ENCODE measurements at regions not wholly inside any gene's neighbourhood (a gene's known extent, or its start where the extent isn't known, plus 50 kb on each side); places are given as distances from the start of the nearest gene placed in this dataset.

DNA sequence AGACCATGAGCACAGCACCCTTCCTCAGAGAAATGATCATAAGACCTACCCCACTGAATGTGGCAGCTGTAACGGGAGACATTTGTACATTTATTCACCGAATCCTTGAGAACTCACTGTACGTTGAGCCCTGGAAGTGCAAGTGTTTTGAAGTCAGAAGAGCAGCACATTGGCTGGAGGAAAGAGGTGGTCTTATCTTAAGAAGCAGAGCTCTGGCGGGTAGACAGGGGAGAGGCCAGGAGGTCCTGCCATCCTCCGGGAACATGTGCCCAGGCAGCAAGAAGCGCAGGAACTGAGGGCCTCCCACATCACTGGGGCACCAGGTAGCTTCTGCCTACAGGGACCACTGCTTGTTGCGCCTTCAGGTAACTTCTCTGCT is 169.2 kb upstream of the IRF2BP2 start:
- DNase-seq (ENCODE audit: low read depth, low spot score): no peak

DNA sequence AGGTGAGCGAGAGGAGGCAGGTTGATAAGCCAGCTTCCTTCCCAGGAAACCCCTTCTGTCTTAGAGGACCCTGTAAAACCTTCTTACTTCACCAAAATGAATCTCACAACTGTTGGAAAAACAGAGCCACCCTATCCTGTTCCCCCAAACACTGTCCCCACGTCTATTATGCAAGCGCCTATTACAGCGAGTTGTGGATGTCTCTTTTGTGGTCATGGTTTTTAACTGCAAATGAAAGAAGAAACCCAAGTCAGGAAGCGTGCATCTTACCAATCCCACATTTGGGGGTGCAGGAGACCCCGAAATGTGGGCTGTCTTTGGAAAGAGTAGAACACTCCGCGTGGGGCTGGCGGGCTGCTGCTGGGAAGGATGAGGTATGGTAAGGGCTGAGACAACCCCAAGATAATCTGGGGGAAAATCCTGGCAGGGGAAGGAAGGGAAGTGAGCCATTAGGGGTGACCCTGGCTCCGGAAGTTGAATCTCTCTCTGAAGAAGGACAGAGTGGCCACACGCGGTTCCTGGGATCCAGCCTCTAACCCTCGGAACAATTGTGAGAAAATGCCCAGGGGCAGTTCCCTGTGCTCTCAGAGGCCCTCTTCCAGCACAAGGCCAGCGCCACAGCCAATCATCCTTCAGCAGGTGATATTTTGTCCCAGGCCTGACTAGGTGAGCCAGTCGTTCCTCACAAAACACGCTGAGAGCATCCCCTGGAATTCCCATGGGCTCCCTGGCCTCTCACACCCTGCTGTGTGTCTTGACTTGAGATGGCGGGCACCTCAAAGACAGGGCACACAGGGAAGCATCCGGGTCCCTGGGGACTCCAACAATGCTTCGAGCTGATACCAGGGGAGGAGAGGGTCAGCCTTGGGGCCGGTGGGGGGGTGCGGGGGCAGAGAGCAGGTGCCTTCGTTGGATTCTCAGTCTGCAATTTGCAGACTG is 168.5 kb upstream of the IRF2BP2 start:
- no peak for DNase-seq (ENCODE audit: low read depth, low spot score)

DNA sequence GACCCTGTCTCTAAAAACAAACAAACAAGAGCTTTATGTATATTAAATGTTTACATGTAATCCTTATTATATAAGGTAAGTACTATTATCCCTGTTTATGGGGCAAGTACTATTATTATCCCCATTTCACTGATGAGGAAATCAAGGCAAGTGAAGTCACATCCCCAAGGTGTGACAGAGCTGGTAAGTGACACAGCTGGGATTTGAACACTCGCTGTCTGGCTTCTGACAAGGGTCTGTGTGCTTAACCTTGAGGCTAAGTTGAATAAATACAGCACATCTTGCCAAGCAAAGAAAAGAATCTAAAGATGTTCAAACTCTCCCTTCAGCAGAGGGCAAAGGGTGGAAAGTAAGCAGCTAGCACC is 167.9 kb upstream of the IRF2BP2 start:
- no peak for DNase-seq (ENCODE audit: low read depth, low spot score)

DNA sequence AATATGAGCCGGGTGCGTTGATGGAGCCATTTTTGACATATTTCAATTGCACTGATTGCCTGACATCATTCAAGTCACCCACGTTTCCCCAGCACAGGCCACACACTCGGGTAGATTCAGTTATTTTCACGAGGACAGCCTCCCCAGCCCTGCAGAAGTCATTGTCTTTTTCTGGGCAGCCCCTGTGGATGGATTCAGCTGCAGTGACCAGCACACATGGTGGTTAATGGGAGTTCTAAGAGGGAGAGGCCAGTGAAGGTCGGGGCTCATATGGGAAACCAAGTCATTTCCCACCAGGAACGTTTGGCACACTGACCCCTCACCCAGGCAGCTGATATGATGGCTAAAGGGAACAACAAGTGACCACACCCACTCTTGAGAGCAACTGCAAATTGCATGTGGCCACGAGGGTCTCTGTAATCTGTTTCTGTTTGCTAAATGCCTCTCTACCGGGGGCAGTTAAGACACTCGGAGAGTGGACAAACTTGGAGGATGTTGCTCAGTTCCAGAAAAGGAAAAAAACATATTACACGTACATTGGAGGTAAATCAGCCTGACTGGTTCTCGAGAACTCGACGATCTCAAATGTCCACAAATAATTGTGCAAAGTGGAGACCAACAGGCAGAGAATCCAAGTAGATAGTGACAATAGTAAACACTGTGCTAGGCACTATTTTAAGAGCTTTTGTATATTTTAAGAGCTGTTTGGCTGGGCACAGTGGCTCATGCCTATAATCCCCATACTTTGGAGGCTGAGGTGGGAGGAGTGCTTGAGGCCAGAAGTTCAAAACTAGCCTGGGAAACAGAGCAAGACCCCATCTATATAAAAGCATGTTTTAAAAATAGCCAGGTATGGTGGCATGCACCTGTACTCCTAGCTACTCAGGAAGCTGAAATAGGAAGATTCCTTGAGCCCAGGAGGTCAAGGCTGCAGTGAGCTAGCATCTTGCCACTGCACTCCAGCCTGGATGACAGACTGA is 167.2 kb upstream of the IRF2BP2 start:
- DNase-seq (ENCODE audit: low read depth, low spot score): no peak

DNA sequence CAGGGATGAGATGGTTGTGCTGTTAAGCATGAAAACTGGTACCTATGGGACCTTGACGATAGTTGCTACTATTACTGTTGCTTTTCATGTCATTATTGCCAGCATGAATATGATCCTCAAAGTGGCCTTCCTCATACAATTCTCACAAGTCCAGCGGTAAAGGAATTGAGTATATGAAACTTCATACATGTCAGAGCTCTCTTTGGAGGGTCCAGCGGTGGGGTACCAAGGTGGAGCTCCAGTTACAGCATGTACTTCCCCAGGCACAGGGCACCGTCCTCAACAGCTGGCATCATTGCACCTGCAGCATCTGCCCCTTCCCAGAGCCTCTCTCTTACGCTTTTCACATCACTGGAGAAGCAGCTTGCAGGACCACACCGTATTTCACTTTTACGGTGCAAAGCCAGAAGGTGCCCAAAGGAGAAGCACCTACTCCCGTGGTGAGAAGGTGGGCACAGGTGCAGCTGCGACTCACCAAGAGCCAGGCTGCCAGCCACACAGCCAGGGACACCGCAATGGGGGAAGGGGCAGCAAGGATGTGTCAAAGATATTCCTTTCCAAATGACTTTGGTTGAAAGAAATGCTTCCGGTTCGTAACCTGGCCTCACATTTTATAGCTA is 166.4 kb upstream of the IRF2BP2 start:
- DNase-seq (ENCODE audit: low read depth, low spot score): no peak

DNA sequence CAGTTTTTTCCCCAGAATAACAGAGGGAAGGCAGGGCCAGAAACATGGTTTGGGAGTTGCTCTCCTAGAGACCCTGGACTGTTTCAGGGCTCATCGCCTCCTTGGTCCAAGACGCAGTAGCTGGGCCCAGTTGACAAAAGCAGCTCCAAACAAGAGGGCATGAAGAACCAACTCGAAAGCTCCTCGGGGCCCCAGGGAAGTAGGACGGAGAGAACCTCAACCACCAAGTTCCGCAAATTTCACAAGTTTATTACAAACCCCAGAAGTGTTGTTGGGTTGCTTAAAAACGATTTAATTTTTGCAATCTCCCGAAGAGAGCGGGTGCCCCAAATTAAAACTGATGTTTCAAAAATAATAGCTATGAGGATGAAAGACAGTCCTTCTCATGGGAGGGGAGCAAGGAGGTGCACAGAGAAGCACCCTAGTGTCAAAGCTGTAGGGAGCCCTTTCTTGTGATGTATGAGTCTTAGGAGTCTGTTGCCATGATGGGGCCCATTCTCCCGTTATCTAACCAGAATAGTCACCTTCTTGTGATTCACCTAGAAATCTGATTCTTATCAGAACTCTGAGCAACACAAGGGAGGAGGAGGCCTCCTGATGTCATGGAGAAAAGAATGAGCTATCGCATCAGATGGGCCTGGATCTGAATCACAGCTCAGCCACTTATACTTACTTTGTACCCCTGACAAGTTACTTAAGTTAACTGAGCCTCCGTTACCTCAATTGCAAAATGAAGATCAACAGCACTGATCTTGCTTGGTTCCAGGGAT is 165.7 kb upstream of the IRF2BP2 start:
- no peak for DNase-seq (ENCODE audit: low read depth, low spot score)

DNA sequence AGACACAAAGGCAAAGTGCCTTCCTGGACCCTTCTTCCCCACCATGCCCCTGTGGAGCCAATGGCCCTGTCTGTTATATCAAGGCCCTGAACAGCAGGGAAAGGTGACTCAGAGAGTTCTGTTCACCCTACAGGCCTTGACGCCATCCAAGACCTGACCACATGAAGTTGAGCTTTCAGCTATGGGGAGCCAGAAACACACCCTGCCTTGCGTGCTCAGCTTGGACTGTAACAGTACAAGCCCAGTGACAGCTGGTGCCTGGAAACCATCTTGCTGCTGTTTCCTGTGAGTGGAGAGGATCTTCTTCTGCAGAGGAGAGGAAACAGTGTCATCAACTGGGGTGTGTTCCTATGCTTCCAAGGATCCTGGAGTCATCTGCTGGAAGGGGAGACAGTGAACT is 165.0 kb upstream of the IRF2BP2 start:
- no peak for DNase-seq (ENCODE audit: low read depth, low spot score)

DNA sequence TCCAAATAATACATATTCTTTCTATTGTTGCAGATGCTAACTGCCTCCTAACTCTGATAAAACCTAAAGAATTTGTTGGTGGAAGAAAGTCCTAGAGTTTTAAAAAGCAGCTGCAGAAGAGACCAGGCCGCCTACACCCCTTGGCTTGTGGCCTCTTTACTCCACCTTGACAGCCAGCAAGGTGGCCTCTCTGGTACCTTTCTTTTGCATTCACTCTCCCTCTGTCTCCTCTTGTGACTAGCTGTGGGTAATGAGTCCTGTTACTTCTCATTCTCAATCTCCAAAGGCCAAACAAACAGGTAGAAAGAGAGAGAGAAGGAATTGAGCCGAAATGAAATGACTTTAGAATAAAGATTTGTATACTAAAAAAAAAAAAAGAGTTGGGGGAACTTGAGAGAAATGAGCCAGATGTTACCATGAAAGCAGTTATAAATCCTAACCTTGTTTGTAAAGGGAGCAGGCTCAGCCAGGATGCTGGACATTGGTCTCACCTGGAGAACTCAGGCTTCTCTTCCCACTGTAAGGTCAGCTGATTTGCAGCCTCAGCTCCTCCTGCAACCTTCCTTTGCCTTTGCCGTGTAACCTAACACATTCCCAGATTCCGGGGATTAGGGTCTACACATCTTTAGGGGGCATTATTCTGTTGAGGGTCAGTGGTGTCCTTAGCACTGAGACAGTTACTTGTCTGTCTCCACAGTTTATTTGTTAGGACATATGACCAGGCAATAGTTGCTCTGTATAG is 164.1 kb upstream of the IRF2BP2 start:
- DNase-seq (ENCODE audit: low read depth, low spot score): no peak

DNA sequence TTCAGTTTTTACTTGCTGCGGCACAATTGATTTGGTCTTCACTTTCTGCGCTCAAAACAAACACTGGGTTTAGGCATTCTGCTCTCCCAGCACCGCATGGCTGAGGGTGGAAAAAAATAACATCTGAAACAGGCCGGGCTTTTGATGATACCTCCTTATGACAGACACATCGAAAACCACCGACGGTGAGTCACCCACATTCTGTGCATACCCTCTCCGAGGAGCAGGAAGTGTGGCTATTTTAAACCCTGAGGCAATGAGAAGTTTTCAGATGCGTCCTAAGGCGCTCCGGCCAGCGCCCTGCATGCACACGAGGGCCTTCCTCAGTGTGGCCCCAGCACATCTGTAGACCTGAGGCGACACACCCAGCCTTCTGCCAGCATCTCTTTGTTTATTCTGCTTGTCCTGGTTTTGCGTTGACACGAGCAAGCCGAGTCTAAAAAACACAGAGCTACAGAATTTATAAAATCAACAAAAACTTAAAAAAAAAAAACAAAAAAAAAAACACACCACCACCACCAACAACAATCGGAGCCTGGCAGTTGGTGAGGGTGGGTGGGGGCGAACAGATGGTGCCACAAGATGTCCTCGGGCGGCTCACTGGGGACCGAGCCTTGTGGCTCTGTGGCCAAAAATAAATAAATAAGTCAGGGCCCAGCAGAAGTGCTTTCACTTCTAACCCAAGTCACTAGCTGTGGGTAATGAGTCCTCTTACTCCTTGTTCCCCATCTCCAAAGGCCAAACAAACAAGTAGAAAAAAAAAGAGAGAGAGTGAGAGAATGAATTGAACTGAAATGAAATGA is 162.6 kb upstream of the IRF2BP2 start:
- peak; percentile 69 for DNase-seq (ENCODE audit: low read depth, low spot score)

DNA sequence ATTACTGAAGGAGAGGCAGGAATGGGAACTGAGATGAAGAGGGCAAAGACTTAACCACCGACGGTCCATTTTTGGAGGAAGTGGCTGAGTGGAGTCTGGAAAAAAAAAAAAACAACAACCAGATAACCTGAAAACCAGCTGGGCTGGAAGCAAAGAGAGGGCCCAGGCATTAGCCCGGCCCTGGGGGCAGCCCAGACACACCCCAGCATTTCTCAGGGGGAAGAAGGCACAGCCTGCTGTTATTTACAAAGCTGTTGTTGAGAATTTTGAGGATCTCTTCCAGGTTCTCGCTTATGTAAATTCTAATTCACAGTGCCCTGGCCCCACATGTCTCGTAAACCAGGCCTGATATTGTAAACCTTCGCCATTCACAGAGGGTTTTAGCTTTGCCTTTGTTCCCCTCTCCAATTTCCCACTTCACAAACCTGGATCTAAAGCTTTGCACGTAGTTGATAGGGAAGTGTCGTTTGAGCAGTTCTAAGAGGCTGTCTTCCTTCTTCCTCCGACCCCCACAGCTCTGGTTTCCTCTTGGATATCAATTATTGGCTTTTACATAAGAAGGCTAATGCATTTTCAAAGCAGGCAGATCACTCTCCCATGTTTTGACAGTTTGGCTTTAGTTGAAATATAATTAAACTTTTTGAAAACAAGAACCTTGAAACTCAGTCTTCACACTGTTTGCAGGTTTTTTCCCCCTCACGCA is 161.8 kb upstream of the IRF2BP2 start:
- DNase-seq (ENCODE audit: low read depth, low spot score): no peak

DNA sequence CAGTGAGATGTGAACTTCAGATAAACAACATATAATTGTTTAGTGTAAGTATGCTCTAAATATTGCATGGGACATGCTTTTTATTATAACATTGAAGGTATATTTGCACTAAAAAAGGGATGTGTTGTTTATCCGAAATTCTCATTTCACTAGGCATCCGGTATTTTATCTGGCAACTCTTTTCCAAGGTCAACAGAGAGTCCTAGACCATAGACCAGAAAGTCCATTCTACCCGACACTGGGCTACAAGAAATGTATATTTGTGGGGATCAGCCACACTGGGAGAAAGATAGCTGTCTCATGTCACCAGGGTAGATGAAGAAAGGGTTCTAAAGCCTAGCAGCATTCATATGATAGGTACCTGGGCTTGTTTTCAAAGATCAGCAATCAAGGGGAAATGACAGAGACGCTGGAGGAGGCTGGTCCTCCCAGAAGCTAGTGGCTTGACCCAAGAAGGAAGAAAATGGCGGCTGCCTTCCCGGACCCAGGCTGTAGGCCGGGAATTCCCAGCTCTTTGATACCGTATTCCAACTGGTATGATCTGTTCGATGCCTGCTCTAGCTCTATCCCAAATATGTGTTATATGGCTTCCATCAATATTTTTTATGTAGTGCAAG is 161.1 kb upstream of the IRF2BP2 start:
- DNase-seq (ENCODE audit: low read depth, low spot score): no peak

DNA sequence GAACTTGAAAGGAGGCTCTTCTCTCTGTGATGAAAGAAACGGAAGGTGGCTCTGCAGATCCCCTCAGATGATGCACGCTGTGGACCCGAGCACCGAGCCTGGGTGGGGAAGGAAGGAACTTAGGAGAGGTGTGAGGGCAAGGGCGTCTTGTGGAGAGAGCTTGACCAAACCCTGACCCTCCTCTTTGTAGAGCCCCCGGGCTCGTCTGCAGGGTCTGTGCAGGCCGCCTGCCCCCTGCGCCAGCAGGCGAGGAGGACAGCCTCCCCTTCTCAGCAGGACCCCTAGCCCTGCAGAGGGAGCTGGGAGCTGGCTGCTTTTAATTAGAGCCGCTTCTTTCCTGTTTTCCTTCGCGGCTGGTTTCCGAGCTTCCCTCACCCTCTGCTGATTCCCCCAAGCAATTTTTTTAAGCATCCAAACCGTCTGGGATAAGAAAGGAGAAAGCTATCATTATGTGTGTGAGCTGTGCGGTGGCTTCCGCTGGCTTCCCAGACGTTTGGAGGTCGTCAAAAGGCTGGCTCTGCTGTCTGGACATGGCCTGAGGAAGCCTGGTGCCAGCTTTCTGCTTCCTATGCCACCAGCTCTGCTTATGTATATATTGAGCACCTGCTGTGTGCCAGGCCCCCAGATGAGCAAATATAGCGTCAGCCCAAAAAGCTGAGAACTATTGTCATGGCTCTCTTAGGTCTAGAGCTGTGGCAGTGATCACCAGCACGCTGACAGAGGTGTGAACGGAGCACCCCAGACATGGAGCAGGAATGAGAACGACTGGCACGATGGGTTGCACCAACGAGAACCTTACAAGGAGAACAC is 160.2 kb upstream of the IRF2BP2 start:
- DNase-seq (ENCODE audit: low read depth, low spot score): no peak

DNA sequence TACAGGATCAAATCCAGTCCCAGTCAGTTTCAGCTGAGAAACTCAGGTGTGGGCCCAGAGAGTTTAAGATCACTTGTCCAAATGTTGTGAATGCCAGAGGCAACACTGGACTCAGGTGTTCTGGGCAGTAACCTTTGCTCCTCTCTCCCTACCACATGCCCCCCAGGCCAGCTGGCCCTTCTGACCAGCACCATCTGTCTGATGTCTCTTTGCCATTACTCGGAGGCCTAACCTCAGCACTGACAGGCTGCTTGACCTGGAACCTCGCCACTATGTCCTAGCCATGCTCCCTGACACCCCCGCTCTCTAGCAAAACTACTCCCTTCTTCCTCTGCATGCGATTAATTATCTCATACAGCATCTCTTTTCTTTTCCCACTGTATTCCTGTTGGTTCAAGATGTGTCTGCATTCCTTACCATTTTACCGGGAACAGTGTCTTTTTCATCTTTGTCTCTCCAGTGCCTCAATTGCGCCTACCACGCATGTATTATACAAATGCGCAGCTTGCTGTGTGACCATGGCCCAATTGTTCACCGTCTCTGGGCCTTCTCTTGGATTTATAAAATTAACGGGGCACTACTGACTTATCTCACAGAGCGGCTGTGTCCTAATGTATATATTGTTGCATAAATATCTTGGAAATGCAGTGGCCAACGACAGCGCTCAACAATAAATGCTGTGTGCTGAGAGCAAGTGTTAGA is 159.5 kb upstream of the IRF2BP2 start:
- DNase-seq (ENCODE audit: low read depth, low spot score): no peak

DNA sequence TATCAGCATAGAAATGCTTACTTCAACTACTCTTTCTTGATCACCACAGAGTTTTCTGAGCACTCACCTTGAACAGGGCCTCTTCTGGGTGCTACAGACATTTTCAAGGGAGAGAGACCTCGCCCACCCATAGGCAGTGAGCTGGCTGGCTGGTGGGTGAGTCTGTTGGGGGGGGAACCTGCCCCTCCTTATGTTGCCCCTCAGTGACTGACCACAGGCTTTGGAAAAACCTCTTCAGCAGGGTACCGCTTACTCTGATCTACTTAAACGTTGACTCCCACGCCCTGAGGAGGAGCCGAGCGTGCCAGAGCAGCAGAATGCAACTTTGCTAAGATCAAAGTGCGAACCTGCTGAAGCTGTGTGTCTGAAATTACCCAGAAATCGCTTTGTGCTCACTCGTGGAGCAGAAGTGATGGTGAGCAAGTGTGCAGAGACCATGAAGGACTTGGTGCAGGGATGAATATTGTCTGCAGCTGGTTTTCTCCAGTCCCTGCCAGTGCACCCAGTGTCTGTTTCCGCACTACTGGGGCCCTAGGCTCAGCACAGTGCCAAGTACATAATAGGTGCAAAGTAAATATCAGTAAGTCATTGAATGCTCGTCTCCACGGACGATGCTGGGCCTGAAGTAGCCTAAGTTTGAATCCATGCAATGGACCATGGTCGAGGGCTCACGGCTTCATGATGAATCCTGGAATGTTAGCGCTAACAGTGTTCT is 158.7 kb upstream of the IRF2BP2 start:
- no peak for DNase-seq (ENCODE audit: low read depth, low spot score)

DNA sequence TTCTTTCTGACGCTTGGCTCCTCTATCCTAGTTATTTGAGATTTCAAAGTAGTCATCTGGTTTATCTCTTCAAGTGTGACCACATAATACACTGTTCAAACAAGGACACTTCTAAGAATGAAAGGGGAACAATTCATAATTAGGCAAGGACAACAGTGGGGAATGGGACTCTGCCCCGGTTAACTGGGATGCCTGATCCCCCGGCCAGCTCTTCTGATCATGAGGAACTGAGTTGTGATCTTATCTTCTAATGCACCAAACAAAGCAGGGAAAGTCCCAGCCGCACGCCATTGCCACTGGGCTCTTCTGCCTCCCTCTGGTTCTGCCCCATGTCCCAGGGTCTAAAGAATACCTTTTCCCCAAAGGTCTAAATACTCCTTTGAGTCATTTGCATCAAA is 158.2 kb upstream of the IRF2BP2 start:
- no peak for DNase-seq (ENCODE audit: low read depth, low spot score)

DNA sequence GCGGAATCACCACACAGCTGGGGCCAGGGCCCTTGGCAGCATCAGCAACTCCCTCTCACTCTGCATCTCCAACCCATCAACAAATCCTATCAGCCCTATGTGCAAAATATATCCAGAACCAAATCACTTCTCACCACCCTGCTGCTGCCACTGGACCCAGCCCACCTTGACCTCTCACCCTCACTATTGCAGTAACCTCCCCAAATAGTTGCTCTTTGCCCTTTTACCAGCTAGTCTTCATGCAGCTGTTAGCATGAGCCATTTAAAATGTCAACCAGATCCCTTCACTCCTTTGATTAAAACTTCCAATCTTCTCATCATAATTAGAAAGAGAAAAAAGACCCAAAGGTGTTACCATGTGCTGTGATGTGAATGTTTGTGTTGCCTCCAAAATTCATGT is 155.7 kb upstream of the IRF2BP2 start:
- no peak for DNase-seq (ENCODE audit: low read depth, low spot score)

DNA sequence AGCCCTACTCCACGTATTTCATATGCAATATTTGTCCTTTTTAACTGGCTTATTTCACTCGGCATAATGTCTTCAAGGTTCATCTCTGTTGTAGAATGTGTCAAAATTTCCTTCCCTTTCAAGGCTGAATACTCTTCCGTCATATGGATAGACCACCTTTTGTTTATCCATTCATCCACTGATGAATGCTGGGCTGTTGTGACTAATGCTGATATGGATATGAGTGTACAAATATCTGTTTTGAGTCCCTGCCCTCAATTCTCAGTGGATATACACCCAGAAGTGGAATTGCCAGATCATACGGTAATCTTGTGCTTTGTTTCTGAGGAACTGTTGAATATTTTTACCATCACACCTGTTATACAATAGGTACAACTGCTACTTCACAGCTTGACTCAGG is 155.2 kb upstream of the IRF2BP2 start:
- no peak for DNase-seq (ENCODE audit: low read depth, low spot score)

Measured in activated CD4-positive, CD25-positive, alpha-beta regulatory T cell treated with anti-CD3 and anti-CD28 coated beads, Interleukin-2, amount 50 U/mL, for 16 hours (primary cell).